HEK293T (cell line): ENCODE measurements at regions not wholly inside any gene's neighbourhood (a gene's known extent, or its start where the extent isn't known, plus 50 kb on each side); places are given as distances from the start of the nearest gene placed in this dataset.

Experiments used
- BHLHE40 ChIP-seq: fragments of 450-650 bp; IDR thresholded peaks from 2 replicates; pipeline ENCODE4 v1.6.1; 2016; ENCODE audit warnings: mild to moderate bottlenecking, moderate library complexity, borderline replicate concordance
- FOXM1 ChIP-seq: fragments of 450-650 bp; IDR thresholded peaks from 2 replicates; pipeline ENCODE4 v1.6.1; 2017; ENCODE audit warnings: mild to moderate bottlenecking, borderline replicate concordance
- SUZ12 ChIP-seq: fragments of 450-650 bp; IDR thresholded peaks from 2 replicates; pipeline ENCODE4 v1.6.1; 2016; ENCODE audit warnings: mild to moderate bottlenecking
- ZNF384 ChIP-seq: fragments of 450-650 bp; IDR thresholded peaks from 2 replicates; pipeline ENCODE4 v1.6.1; 2016

DNA sequence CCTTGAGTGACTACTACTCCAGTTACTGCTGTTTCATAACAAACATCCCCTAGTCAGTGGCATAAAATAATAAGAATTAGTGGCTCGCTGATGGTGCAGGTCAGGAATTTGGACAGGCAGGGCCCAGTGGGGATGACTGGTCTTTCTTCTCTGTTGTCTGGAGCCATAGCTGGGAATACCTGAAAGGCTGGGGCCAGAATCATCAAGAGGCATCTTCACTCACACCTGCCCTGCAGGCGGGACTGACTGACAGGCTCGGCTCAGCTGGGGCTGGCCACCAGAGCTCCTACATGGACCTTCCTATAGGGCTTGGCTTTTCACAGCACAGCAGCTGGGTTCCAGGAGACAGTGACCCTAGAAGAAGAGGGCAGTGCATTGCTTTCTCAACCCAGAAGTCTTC, 148.8 kb upstream of the ATP10A start:
- TF ChIP-seq BHLHE40, result no peak
- no peak for TF ChIP-seq ZNF384
- TF ChIP-seq SUZ12, result no peak
- no peak for TF ChIP-seq FOXM1
